T-helper 1 cell treated with Interleukin-12 subunit alpha and Interleukin-12 subunit beta and Interleukin-4 antibody, amounts not matched to agents 30 μg/mL and 1 μg/mL, for 36 hours (primary cell): ENCODE measurements at regions not wholly inside any gene's neighbourhood (a gene's known extent, or its start where the extent isn't known, plus 50 kb on each side); places are given as distances from the start of the nearest gene placed in this dataset.

Experiments
- H3K27ac Mint-ChIP-seq: one replicate; pipeline ENCODE4 v1.8.0; 2021; ENCODE audit warnings: mild to moderate bottlenecking, mixed read lengths
- H3K27me3 Mint-ChIP-seq: one replicate; pipeline ENCODE4 v1.8.0; 2021; ENCODE audit warnings: low read depth, mixed read lengths
- H3K36me3 Mint-ChIP-seq: one replicate; pipeline ENCODE4 v1.8.0; 2021; ENCODE audit warnings: low read depth, mixed read lengths
- H3K4me1 Mint-ChIP-seq: one replicate; pipeline ENCODE4 v1.8.0; 2021; ENCODE audit warnings: low read depth, mixed read lengths
- H3K4me3 Mint-ChIP-seq: one replicate; pipeline ENCODE4 v1.8.0; 2021; ENCODE audit warnings: mild to moderate bottlenecking, moderate library complexity, mixed read lengths
- H3K9me3 Mint-ChIP-seq: one replicate; pipeline ENCODE4 v1.8.0; 2021; ENCODE audit warnings: mixed read lengths

DNA sequence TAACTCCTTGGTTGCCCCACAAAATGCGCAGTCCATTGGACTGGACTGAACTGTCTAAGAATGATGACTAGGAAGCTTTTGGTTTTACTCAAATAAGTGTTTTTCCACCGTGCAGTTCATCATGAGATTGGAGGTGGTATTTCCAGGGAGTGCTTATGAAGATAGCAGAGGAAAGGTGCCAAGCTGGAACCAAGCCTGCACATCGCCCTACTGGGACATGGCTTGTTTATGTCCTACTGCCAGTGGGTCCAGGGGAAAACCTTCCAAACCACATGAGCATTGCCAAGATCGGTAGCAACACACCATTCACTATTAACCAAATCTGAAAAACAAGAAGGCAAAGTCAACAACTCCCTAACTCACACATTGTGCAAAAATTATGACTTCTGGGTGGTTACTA, 54.7 kb upstream of the DSCAM start:
- Mint-ChIP-seq H3K27ac (no peak overlapping the region), H3K4me3 (no peak overlapping the region), H3K9me3 (peaks cover 10% of the 10 kb centered on the region), H3K4me1 (no peaks in the 10 kb centered on the region), H3K36me3 (no peaks in the 10 kb centered on the region), H3K27me3 (no peaks in the 10 kb centered on the region)

DNA sequence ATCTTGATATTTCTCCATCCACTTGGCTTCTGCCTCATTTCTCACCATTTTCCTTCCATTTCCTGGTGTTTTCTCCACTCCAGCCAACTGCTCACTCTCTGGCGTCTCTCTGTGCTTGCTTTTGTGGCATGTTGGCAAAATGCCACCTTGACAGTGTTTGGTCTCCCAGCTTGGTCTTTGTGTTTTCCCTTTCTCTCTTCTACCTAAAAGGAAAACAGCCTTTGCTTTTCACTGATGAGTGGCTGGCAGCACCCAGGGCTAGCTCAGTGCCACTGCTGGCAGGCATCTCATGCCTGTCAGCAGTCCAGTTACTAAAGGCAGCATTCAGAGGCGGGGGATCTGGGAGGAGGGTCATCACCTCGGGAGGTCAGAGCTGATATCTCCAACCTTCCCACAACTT, 55.3 kb upstream of the DSCAM start:
- peaks cover 6% of the 10 kb centered on the region for H3K9me3 Mint-ChIP-seq
- no peaks in the 10 kb centered on the region for H3K36me3 Mint-ChIP-seq
- no peaks in the 10 kb centered on the region for H3K4me1 Mint-ChIP-seq
- H3K4me3 Mint-ChIP-seq, result no peak overlapping the region
- H3K27me3 Mint-ChIP-seq, result no peaks in the 10 kb centered on the region
- no peak overlapping the region for H3K27ac Mint-ChIP-seq

DNA sequence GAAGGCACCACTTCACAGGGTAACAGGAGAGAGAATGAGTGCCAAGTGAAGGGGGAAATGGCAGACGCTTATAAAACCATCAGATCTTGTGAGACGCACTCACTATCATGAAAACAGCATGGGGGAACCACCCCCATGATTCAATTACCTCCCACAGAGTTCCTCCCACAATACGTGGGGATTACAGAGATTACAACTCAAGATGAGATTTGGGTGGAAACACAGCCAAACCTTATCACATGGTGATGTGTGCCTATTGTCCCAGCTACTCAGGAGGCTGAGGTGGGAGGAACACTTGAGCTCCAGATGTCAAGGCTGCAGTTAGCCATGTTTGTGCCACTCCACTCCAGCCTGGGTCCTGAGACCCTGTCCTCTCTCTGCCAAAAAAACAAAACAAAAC, 56.0 kb upstream of the DSCAM start:
- Mint-ChIP-seq H3K4me1 (no peaks in the 10 kb centered on the region), H3K27ac (no peak overlapping the region), H3K9me3 (peaks cover 6% of the 10 kb centered on the region), H3K36me3 (no peaks in the 10 kb centered on the region), H3K27me3 (no peaks in the 10 kb centered on the region), H3K4me3 (no peak overlapping the region)

DNA sequence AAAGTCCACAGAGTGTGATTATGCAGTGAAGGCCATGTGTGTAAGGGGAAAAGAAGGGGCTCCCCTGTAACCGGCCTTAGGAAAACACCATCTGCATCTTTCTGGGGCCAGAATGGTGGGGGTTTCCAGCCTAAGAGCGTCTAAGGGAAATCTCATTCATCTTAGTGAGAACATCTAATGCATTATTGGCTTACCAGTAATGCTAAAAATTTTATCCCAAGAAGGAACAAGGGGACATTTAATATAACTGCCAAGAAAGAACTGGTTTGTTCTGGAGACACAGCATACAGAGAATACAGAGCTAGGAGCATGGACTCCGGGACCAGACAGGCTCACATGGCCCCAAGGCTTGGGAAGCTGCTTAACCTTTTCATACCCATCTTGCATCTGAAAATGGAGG, 58.3 kb upstream of the DSCAM start:
- H3K27ac Mint-ChIP-seq, result no peak overlapping the region
- H3K27me3 Mint-ChIP-seq, result no peaks in the 10 kb centered on the region
- H3K4me1 Mint-ChIP-seq, result no peaks in the 10 kb centered on the region
- H3K4me3 Mint-ChIP-seq, result no peak overlapping the region
- peaks cover 1% of the 10 kb centered on the region for H3K9me3 Mint-ChIP-seq
- no peaks in the 10 kb centered on the region for H3K36me3 Mint-ChIP-seq

DNA sequence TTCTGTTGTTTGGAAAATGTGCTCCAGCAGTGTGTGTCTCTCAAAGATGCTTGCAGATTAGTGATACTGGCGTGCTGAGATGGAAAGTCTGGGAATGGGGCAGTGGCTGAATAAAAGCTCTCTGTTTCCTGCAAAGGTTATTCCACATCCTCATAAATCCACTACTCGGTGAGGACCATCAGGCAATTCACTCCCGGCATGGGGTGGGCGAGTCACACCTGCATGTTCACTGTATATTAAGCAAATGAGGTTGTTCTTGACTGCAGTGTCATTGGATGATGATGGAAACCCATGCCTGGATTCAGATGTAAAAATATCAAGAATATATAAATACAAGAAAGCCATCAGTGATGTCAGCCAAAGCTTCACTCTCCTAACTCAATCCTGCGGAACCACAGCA, 65.4 kb upstream of the DSCAM start:
- Mint-ChIP-seq H3K27me3 (no peaks in the 10 kb centered on the region), H3K36me3 (no peaks in the 10 kb centered on the region), H3K4me1 (no peaks in the 10 kb centered on the region), H3K4me3 (no peak overlapping the region), H3K27ac (no peak overlapping the region), H3K9me3 (peaks cover 14% of the 10 kb centered on the region)

DNA sequence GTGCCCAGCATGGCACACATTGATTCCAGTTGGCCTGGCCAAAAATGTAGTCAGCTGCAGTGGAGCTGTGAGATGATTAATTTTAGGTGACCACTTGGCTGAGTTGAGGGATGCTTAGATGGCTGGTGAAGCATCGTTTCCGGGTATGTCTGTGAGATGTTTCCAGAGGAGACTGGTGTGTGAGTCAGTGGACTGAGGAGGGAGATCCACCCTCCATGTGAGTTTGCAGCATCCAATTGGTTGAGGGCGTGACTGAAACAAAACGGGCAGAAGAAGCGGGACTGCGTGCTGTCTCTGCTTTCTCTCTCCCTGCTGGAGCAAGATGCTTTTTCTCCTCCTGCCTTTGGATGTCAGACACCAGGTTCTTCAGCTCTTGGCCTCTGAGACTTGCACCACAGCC, 68.2 kb upstream of the DSCAM start:
- H3K9me3 Mint-ChIP-seq, result peaks cover 19% of the 10 kb centered on the region
- H3K27me3 Mint-ChIP-seq, result no peaks in the 10 kb centered on the region
- no peak overlapping the region for H3K27ac Mint-ChIP-seq
- H3K4me3 Mint-ChIP-seq, result no peak overlapping the region
- H3K36me3 Mint-ChIP-seq, result no peaks in the 10 kb centered on the region
- no peaks in the 10 kb centered on the region for H3K4me1 Mint-ChIP-seq

DNA sequence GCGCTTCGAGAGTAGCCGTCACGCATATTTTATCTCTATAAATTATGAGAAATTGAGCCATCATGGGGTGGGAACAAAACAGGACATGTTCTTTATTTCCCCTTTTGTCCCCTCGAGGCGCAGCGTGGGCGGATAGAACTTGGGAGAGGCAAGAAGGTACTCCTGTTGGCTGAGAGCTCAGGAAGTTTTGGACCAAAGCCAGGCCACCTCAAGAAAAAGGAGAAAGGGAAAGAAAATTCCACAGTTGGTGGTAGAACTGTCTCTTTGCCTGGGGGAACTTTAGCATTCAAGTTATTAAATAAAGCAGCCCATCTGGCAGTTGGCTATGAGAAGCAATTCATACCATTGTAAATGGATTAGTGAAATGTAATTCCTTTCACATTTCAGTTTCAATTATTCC, 76.4 kb upstream of the DSCAM start:
- no peaks in the 10 kb centered on the region for H3K27me3 Mint-ChIP-seq
- H3K36me3 Mint-ChIP-seq, result no peaks in the 10 kb centered on the region
- no peaks in the 10 kb centered on the region for H3K4me1 Mint-ChIP-seq
- H3K4me3 Mint-ChIP-seq, result no peak overlapping the region
- H3K27ac Mint-ChIP-seq, result no peak overlapping the region
- peaks cover 10% of the 10 kb centered on the region for H3K9me3 Mint-ChIP-seq

DNA sequence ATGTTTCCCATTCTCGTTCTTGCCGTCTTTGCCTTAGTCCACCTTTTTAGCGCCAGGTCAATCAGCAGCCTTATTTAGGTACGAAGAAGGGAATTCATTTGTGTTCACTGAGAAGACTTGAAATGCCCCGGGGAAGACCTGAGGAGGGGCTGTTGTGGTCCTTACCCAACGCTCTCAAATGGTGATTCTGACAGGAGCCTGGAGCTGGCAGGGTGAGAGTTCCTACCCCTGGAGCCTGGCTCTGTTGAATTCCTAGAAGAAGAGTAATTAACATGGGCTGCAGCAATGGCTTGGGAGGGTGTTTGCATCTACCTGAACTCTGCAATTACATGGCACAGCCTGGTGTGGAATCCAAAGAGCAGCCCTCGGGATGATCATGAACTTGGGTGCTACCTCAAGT, 76.9 kb upstream of the DSCAM start:
- H3K4me1 Mint-ChIP-seq, result no peaks in the 10 kb centered on the region

DNA sequence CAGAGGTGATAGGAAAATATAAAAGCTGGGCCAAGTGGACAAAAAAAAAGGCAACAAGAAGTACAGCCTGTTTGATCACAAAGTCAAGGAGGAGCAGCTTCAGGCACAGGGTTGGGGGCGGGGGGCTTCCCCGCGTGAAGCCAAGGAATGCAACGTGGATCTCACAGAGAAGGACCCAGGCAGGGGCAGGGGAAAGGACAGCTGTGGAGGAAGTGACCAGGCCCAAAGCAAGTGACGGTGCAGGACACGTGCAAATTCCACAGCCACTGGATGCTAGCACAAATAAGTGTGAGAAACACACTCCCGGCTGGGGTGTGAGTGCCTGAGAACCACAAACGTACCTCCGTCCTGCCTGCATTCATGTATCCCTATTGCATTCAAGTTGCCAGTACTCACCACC, 77.7 kb upstream of the DSCAM start:
- Mint-ChIP-seq H3K36me3 (no peaks in the 10 kb centered on the region), H3K9me3 (peaks cover 14% of the 10 kb centered on the region), H3K27ac (no peak overlapping the region), H3K27me3 (no peaks in the 10 kb centered on the region), H3K4me1 (no peaks in the 10 kb centered on the region), H3K4me3 (no peak overlapping the region)

More for the DNA sequence above, 76.9 kb upstream of the DSCAM start:
- Mint-ChIP-seq H3K9me3 (peaks cover 9% of the 10 kb centered on the region), H3K4me3 (no peak overlapping the region), H3K27ac (no peak overlapping the region), H3K27me3 (no peaks in the 10 kb centered on the region), H3K36me3 (no peaks in the 10 kb centered on the region)

DNA sequence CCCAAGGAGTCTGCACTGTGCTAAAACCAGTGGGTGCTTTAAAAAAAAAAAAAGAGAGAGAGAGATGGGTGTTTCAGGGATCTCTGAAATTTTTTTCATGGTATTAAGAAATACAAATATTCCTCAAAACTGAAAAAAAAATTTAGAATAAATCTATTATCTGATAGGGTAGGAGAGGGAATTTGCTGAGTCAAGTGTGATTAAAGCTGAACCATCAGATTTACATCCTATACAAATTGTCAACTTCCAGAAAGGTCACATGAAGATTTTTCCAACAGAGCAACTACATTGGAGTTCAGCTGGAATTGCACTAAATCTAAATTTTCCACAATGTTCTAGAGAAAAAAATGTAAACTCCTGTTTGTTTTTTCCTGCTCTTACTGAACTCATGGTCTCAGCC, 79.3 kb upstream of the DSCAM start:
- H3K36me3 Mint-ChIP-seq, result no peaks in the 10 kb centered on the region

DNA sequence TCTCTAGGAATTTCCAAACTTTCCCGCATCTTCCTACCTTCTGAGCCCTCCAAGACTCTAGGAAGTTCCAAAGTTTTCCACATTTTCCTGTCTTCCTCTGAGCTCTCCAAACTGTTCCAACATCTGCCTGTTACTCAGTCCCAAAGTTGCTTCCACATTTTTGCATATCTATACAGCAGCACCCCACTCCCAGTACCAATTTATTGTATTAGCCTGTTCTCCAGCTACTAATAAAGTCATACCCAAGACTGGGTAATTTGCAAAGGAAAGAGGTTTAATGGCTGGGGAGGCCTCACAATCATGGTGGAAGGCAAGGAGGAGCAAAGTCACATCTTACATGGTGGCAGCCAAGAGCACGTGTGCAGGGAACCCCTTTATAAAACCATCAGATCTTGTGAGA, 82.9 kb upstream of the DSCAM start:
- Mint-ChIP-seq H3K27ac (no peak overlapping the region), H3K4me1 (no peaks in the 10 kb centered on the region), H3K36me3 (no peaks in the 10 kb centered on the region), H3K27me3 (no peaks in the 10 kb centered on the region), H3K9me3 (peaks cover 17% of the 10 kb centered on the region), H3K4me3 (no peak overlapping the region)

More for the DNA sequence above, 79.3 kb upstream of the DSCAM start:
- H3K4me1 Mint-ChIP-seq, result no peaks in the 10 kb centered on the region
- no peak overlapping the region for H3K27ac Mint-ChIP-seq
- H3K27me3 Mint-ChIP-seq, result no peaks in the 10 kb centered on the region
- no peak overlapping the region for H3K4me3 Mint-ChIP-seq
- H3K9me3 Mint-ChIP-seq, result peaks cover 17% of the 10 kb centered on the region

DNA sequence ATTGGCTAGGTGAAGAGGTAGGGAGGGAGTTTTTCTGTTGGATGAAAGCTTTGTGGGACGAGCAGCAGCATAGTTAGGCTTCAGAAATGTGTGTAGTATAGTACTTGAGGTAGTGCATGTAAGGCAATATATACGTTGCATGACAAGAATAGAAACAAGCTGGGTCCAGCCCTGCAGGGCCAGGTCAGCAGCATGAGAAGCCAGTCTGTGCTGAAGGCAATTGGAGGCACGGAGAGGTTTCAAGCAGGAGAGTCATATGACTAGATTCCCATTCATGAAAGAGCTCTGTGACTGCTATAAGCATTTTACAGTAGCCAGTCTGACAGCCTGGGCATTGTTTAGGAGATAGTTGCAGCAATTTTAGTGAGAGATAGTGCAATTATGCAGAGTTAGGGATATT, 84.2 kb upstream of the DSCAM start:
- no peaks in the 10 kb centered on the region for H3K27me3 Mint-ChIP-seq

DNA sequence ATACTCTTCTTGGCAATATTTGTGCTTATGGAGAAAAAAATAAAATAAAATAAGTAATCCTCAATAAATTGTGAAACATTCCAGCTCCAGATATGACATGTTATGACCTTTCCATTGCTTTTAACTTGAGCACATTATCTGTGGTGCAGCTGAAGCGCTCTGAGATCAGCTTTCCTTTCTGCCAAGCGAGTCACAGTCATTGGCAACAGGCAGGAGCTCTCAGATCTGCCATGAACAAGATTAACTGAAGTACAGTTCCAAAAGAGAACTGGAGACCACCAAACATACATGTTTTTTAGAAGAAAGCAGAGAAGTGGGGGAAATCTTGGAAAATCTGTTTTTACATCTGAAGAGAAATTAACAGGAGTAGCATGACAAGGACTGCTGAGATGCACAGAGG, 89.2 kb upstream of the DSCAM start:
- Mint-ChIP-seq H3K9me3 (no peaks in the 10 kb centered on the region), H3K27ac (no peak overlapping the region), H3K4me1 (no peaks in the 10 kb centered on the region), H3K27me3 (no peaks in the 10 kb centered on the region), H3K4me3 (no peak overlapping the region), H3K36me3 (no peaks in the 10 kb centered on the region)

More for the DNA sequence above, 84.2 kb upstream of the DSCAM start:
- Mint-ChIP-seq H3K9me3 (peaks cover 17% of the 10 kb centered on the region), H3K27ac (no peak overlapping the region), H3K4me1 (no peaks in the 10 kb centered on the region), H3K36me3 (no peaks in the 10 kb centered on the region), H3K4me3 (no peak overlapping the region)

DNA sequence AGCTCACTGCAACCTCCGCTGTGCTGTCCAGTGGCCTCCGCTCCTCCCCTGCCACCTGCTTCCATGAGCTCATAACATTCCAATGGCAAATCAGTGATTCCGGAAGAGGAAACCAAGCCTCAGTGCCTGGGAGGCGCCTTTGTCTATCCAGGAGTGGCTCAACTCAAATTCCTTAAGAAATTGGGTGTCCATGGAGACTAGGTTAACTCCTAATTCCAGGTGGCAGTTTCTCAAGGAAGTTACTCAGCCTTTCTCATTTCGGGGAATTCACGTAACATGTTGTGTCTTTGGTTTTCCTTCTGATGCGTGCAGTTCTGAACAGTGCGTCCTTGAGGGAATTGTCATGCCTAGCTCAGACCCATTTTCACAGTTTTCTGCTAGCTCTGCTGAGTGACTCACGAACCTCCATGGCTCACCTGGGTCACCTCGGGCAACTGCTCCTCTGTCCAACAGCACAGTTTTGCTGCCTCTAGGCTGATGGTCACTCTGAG, 89.9 kb upstream of the DSCAM start:
- no peak overlapping the region for H3K4me3 Mint-ChIP-seq
- H3K27ac Mint-ChIP-seq, result no peak overlapping the region
- H3K36me3 Mint-ChIP-seq, result no peaks in the 10 kb centered on the region
- H3K4me1 Mint-ChIP-seq, result no peaks in the 10 kb centered on the region
- no peaks in the 10 kb centered on the region for H3K9me3 Mint-ChIP-seq
- H3K27me3 Mint-ChIP-seq, result no peaks in the 10 kb centered on the region

DNA sequence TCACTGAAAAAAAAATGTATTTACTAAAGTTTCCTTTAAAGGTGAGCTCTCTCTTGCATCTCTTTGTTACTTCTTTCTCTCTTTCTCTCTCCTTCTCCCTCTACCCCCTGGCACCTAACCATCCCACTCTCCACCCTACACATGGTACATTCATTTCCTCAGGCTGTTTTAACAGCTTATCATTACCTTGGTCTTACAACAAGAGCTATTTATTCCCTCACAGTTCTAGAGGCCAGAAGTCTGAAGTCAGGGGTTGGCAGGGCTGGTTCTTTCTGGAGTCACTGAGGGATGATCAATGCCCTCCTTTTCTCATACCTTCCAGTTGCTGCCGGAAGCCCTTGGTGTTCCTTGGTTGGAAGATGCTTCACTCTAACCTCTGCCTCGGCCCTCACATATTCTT, 91.1 kb upstream of the DSCAM start:
- no peaks in the 10 kb centered on the region for H3K9me3 Mint-ChIP-seq
- H3K27me3 Mint-ChIP-seq, result no peaks in the 10 kb centered on the region
- H3K36me3 Mint-ChIP-seq, result no peaks in the 10 kb centered on the region
- H3K4me1 Mint-ChIP-seq, result no peaks in the 10 kb centered on the region
- no peak overlapping the region for H3K27ac Mint-ChIP-seq
- H3K4me3 Mint-ChIP-seq, result no peak overlapping the region

DNA sequence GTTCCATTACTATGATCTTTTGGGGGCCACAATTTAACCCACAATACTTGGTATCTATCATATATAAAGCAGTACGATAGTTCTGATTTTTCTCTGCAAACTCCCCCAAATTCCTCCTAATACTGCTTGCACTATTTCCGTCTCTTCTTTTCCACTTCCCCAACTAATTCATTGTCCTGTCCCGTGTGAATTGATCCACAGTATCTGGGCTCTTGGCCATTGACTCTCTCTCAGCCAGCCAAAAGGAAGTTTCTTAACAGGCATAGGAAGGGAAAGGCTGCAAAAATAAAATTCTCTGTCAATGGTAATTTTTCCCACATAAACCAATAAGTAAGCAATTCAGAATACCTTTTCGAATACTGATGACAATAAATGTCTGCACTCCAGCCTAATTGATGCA, 91.7 kb upstream of the DSCAM start:
- no peak overlapping the region for H3K27ac Mint-ChIP-seq
- no peaks in the 10 kb centered on the region for H3K4me1 Mint-ChIP-seq
- no peaks in the 10 kb centered on the region for H3K27me3 Mint-ChIP-seq
- no peaks in the 10 kb centered on the region for H3K36me3 Mint-ChIP-seq
- H3K4me3 Mint-ChIP-seq, result no peak overlapping the region
- no peaks in the 10 kb centered on the region for H3K9me3 Mint-ChIP-seq
